ENCODE measurements at regions not wholly inside any gene's neighbourhood (a gene's known extent, or its start where the extent isn't known, plus 50 kb on each side); places are given as distances from the start of the nearest gene placed in this dataset.
A peak's percentile ranks its signal among the peaks of the same experiment; 100 is the strongest.

DNA sequence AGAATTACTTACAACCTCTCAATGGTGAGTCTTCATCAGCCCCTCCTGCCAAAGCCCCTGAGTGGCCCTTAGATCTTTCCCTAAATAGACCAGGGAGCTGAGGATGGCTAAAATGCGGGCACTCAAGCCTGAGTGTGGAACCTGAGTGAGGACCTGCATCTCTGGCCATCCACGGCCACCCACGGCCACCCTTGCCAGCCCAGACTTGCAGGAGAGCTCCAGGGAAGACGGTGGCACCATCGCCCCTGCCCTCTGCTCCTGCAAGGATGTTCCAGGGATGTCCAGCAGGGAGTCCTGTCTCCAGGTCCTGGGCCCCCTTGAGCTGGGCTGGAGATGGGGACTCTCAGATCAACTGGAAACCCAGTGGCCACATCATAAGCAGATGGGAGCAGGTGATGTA is 68.2 kb upstream of the OLFM1 start:
- Histone ChIP-seq H3K36me3 (no peaks in the 10 kb centered on the region), H3K4me1 (no peaks in the 10 kb centered on the region), H3K4me3 (no peak overlapping the region), H3K9me3 (no peaks in the 10 kb centered on the region), H3K27me3 (peaks cover 0 to 10% of the 10 kb centered on the region in 2 donors), H3K27ac (no peak overlapping the region)
- ATAC-seq (no peak), DNase-seq (peak in 1 of 4 donors; percentile 59)
- intact Hi-C loops (cut with DNase I): no loop called here
- TF ChIP-seq, protein P1, sequence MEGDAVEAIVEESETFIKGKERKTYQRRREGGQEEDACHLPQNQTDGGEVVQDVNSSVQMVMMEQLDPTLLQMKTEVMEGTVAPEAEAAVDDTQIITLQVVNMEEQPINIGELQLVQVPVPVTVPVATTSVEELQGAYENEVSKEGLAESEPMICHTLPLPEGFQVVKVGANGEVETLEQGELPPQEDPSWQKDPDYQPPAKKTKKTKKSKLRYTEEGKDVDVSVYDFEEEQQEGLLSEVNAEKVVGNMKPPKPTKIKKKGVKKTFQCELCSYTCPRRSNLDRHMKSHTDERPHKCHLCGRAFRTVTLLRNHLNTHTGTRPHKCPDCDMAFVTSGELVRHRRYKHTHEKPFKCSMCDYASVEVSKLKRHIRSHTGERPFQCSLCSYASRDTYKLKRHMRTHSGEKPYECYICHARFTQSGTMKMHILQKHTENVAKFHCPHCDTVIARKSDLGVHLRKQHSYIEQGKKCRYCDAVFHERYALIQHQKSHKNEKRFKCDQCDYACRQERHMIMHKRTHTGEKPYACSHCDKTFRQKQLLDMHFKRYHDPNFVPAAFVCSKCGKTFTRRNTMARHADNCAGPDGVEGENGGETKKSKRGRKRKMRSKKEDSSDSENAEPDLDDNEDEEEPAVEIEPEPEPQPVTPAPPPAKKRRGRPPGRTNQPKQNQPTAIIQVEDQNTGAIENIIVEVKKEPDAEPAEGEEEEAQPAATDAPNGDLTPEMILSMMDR (IDR thresholded peaks at IDR 0.05): no peak

DNA sequence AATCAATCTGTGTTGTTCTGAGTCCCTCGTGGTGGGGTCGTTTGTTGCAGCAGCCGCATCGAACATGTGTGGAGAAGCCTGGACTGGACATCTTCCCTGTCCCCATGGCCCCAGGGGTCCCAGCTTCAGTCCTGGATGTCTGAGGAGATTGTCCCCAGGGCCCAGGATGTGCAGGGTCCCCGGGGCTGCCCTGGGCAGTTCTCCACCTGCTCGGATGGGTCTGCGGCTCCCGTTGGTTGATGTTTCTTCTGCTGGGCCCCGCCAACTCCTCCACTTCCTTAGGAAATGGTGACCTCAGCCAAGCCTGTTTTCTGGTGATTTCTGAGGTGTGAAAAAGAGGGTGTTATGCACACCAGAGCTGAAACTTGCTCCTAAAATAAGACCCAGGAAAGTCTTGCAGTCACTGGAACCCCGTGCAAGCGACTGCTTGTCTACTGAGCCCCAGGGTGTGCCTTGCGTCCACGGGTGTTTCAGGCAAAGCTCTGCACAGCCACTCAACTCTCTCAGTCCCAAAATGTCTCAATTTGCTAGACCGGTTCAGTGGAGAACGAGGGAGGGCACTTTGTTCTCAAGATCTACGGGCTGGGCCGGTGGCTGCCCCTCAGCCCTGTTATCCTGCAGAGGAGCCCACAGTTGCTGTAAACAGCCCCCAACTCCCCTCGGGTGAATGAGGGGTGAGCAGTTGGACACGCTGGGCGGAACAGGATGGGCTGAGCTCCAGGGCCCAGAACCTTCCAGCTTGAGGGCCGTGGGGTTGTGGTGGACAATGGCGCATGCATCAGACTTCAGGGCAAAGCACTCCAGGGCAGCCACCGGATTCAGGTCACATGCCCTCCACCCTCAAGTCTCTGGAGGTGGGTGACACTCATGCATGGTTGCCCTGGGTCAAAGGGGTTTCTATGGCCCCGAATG is 66.7 kb upstream of the OLFM1 start:
- no peaks in the 10 kb centered on the region for H3K4me1 ChIP-seq
- H3K27me3 ChIP-seq: no peaks in the 10 kb centered on the region
- no peaks in the 10 kb centered on the region for H3K9me3 ChIP-seq
- ATAC-seq (no peak), DNase-seq (peak in 1 of 4 donors; percentile 31)
- TF ChIP-seq, protein P1 (IDR thresholded peaks at IDR 0.05): no peak
- no peak overlapping the region for H3K4me3 ChIP-seq
- no peaks in the 10 kb centered on the region for H3K36me3 ChIP-seq
- intact Hi-C loops (cut with DNase I): no loop called here
- H3K27ac ChIP-seq: no peak overlapping the region

DNA sequence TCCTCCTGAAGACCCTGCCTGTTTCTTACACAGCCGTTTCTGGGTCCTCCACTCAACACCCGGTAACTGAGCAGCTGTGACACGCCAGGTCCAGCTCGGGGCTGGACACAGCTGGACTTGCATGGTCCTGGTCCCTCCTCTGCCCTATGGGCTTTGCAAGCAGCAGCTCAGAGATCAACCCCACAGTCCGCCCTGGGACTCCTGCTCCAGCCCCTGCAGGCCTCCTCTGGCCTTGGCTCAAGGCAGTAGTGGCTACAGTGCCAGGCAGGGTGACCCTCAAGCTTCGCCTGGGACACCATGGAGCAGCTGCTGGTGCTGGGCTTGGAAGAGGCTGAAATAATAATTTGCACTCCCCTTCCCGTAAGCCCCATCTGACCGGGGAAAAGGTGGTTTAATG is 66.1 kb upstream of the OLFM1 start:
- H3K9me3 ChIP-seq: no peaks in the 10 kb centered on the region
- H3K36me3 ChIP-seq: no peaks in the 10 kb centered on the region
- TF ChIP-seq, protein P1 (IDR thresholded peaks at IDR 0.05): no peak
- no peak overlapping the region for H3K4me3 ChIP-seq
- H3K27ac ChIP-seq: no peak overlapping the region
- DNase-seq (peak in 1 of 4 donors; percentile 41), ATAC-seq (no peak)
- intact Hi-C loops (cut with DNase I): no loop called here
- H3K4me1 ChIP-seq: no peaks in the 10 kb centered on the region
- H3K27me3 ChIP-seq: no peaks in the 10 kb centered on the region

DNA sequence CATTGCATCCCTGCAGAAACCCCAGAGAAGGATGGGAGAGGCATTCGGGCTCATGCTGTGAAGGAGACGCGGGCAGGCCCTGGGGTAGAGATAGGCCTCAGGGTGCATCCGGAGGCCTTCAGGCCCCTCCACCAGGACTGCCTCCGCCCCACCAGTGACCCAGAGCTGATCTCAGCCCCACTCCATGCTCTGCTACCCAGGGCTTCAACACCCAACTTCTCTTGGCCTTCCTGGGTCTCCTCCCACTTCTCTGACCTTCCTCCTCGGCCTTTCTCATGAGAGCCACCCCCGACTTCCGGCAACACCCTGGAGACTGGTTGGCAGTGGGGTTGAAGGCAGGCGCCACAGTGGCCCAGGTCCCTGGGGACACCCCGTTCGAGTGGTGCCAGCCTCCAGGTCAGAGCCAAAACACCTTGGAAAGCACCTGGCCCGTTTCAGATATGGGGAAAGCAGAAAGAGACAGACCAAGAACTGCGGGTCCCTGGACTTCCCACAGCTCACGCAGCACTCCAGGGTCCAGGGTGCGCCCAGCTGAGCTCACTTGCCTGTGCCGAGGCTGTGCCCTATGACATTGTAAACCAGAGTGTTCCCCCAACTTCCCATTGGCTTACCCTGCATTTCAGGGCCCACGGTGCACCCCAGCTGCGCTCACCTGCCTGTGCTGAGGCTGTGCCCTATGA is 65.1 kb upstream of the OLFM1 start:
- TF ChIP-seq, protein P1 (IDR thresholded peaks at IDR 0.05): no peak
- no peaks in the 10 kb centered on the region for H3K27me3 ChIP-seq
- DNase-seq (peak in 1 of 4 donors; percentile 43), ATAC-seq (no peak)
- intact Hi-C loops (cut with DNase I): no loop called here
- H3K27ac ChIP-seq: no peak overlapping the region
- H3K36me3 ChIP-seq: no peaks in the 10 kb centered on the region
- no peaks in the 10 kb centered on the region for H3K9me3 ChIP-seq
- no peaks in the 10 kb centered on the region for H3K4me1 ChIP-seq
- H3K4me3 ChIP-seq: no peak overlapping the region

DNA sequence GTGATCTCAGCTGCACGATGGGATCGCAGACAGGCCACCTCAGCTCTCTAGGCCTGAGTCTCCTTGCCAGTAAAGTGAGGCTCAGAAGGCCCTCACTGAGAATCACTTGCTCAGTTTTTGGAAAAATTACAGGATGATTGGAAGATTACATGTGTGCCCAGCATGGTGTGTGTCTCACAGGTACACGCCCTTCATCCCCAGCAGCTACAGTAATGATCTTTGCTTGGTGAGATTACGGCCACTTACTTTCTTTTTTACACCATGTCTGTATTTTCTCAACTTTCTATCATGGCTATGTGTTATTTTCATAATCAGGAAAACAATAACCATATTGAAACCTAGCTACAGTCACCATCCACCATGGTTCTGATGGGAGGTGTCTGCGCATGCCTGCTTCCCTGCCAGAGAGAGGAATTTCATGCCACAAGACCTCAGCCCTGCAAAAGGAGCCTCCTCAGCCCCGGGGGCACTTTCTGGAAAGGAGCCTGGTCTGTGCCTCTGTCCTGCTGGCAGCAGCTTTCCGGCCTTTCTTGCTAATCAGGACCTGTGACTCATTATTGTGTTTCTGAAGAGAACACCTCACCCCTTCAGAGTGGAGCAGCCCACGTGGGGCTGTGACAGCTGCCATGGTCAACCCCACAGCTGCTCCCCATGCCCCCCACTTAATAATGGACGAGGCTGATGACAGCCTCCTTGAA is 64.2 kb upstream of the OLFM1 start:
- DNase-seq (peak in 3 of 4 donors; percentile 35 to 52 (median 41)), ATAC-seq (peak; percentile 84)
- Histone ChIP-seq H3K27ac (no peak overlapping the region), H3K9me3 (no peaks in the 10 kb centered on the region), H3K4me1 (no peaks in the 10 kb centered on the region), H3K36me3 (no peaks in the 10 kb centered on the region), H3K27me3 (no peaks in the 10 kb centered on the region), H3K4me3 (no peak overlapping the region)
- intact Hi-C loops (cut with DNase I): no loop called here
- TF ChIP-seq, protein P1 (IDR thresholded peaks at IDR 0.05): no peak

Data from left lung (tissue), 4 donors.